Type B pancreatic cell (in vitro differentiated cells): ENCODE measurements at regions not wholly inside any gene's neighbourhood (a gene's known extent, or its start where the extent isn't known, plus 50 kb on each side); places are given as distances from the start of the nearest gene placed in this dataset.

ENCODE experiments used
- DNase-seq: peaks from one replicate; pipeline ENCODE4 v3.0.0; 2021; ENCODE audit warnings: mixed read lengths; ENCODE audit not compliant: unreplicated experiment; ENCODE audit errors: extremely low spot score
- H3K27ac Mint-ChIP-seq: 2 replicates; pipeline ENCODE4 v1.8.0; 2021; ENCODE audit warnings: mild to moderate bottlenecking, mixed read lengths
- H3K27me3 Mint-ChIP-seq: 2 replicates; pipeline ENCODE4 v1.8.0; 2021; ENCODE audit warnings: mixed read lengths
- H3K36me3 Mint-ChIP-seq: 2 replicates; pipeline ENCODE4 v1.8.0; 2021; ENCODE audit warnings: mixed read lengths
- H3K4me1 Mint-ChIP-seq: one replicate; pipeline ENCODE4 v1.8.0; 2021; ENCODE audit warnings: mixed read lengths; ENCODE audit not compliant: unreplicated experiment
- H3K4me3 Mint-ChIP-seq: 2 replicates; pipeline ENCODE4 v1.8.0; 2021; ENCODE audit warnings: mild to moderate bottlenecking, mixed read lengths
- H3K9me3 Mint-ChIP-seq: 2 replicates; pipeline ENCODE4 v1.8.0; 2021; ENCODE audit warnings: mixed read lengths
- CTCF ChIP-seq: fragments of 200-600 bp; sonication (generic); conservative IDR thresholded peaks from 2 replicates; pipeline ENCODE4 v1.5.0; 2021; ENCODE audit warnings: antibody characterized with exemption, mild to moderate bottlenecking

- H3K27ac Mint-ChIP-seq = peak overlapping the region; percentile 92
These were observed 52.7 kb upstream of the ZCCHC13 start for GRCh38 chrX:74251006-74251930.

GRCh38 chrX:74250574-74250973 is 53.4 kb upstream of the ZCCHC13 start:
- DNase-seq = no peak
- peaks cover 24% of the 10 kb centered on the region for H3K36me3 Mint-ChIP-seq
- no peak for TF ChIP-seq CTCF
- H3K4me3 Mint-ChIP-seq = peak overlapping the region; percentile 42
- no peaks in the 10 kb centered on the region for H3K27me3 Mint-ChIP-seq
- H3K27ac Mint-ChIP-seq = peak overlapping the region; percentile 92
- H3K4me1 Mint-ChIP-seq = peaks cover 15% of the 10 kb centered on the region
- no peaks in the 10 kb centered on the region for H3K9me3 Mint-ChIP-seq

More at GRCh38 chrX:74251006-74251930, 52.7 kb upstream of the ZCCHC13 start:
- H3K9me3 Mint-ChIP-seq = no peaks in the 10 kb centered on the region
- no peaks in the 10 kb centered on the region for H3K27me3 Mint-ChIP-seq
- TF ChIP-seq CTCF = no peak
- H3K36me3 Mint-ChIP-seq = peaks cover 30% of the 10 kb centered on the region
- peaks cover 15% of the 10 kb centered on the region for H3K4me1 Mint-ChIP-seq
- no peak for DNase-seq
- H3K4me3 Mint-ChIP-seq = peak overlapping the region; percentile 42

GRCh38 chrX:74249963-74250362 is 54.0 kb upstream of the ZCCHC13 start:
- Mint-ChIP-seq H3K27me3 (no peaks in the 10 kb centered on the region), H3K36me3 (peaks cover 22% of the 10 kb centered on the region), H3K4me1 (peaks cover 15% of the 10 kb centered on the region), H3K4me3 (peak overlapping the region; percentile 27), H3K9me3 (no peaks in the 10 kb centered on the region), H3K27ac (peak overlapping the region; percentile 92)
- no peak for TF ChIP-seq CTCF
- DNase-seq = no peak

- no peak for DNase-seq
- no peak for TF ChIP-seq CTCF
- Mint-ChIP-seq H3K9me3 (no peaks in the 10 kb centered on the region), H3K27ac (peak overlapping the region; percentile 67), H3K36me3 (peaks cover 26% of the 10 kb centered on the region), H3K4me3 (peak overlapping the region; percentile 10), H3K27me3 (no peaks in the 10 kb centered on the region), H3K4me1 (peaks cover 15% of the 10 kb centered on the region)
These were observed 55.1 kb upstream of the ZCCHC13 start for GRCh38 chrX:74248889-74249288.

GRCh38 chrX:74246524-74246923 is 57.5 kb upstream of the ZCCHC13 start:
- H3K27me3 Mint-ChIP-seq = no peaks in the 10 kb centered on the region
- no peak for TF ChIP-seq CTCF
- H3K36me3 Mint-ChIP-seq = peaks cover 24% of the 10 kb centered on the region
- H3K4me3 Mint-ChIP-seq = no peak overlapping the region
- H3K4me1 Mint-ChIP-seq = peaks cover 14% of the 10 kb centered on the region
- H3K9me3 Mint-ChIP-seq = no peaks in the 10 kb centered on the region
- no peak overlapping the region for H3K27ac Mint-ChIP-seq
- no peak for DNase-seq
